ENCODE measurements at regions not wholly inside any gene's neighbourhood (a gene's known extent, or its start where the extent isn't known, plus 50 kb on each side); places are given as distances from the start of the nearest gene placed in this dataset.

DNA sequence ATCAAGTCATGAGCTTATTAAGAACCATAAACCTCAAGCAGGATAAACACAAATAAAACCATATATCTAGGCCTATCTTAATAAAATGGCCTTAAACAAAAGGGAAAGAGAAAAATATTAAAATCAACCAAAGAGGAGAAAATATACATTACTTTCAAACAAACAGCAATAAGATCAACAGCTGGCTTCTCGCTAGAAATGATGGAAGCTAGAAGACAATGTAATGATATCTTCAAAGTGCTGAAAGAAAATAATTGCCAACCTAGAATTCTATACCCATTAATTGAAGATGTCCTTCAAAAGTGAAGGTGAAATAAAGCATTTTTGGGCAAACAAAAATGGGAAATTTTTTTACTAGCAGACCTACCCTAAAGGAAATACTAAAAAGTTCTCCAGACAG, 142.9 kb upstream of the PODXL start:
- TF ChIP-seq, protein P1, sequence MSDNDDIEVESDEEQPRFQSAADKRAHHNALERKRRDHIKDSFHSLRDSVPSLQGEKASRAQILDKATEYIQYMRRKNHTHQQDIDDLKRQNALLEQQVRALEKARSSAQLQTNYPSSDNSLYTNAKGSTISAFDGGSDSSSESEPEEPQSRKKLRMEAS (CRISPR knock-in tag; IDR thresholded peaks at IDR 0.05), result no peak
- TF ChIP-seq, protein P2, sequence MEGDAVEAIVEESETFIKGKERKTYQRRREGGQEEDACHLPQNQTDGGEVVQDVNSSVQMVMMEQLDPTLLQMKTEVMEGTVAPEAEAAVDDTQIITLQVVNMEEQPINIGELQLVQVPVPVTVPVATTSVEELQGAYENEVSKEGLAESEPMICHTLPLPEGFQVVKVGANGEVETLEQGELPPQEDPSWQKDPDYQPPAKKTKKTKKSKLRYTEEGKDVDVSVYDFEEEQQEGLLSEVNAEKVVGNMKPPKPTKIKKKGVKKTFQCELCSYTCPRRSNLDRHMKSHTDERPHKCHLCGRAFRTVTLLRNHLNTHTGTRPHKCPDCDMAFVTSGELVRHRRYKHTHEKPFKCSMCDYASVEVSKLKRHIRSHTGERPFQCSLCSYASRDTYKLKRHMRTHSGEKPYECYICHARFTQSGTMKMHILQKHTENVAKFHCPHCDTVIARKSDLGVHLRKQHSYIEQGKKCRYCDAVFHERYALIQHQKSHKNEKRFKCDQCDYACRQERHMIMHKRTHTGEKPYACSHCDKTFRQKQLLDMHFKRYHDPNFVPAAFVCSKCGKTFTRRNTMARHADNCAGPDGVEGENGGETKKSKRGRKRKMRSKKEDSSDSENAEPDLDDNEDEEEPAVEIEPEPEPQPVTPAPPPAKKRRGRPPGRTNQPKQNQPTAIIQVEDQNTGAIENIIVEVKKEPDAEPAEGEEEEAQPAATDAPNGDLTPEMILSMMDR (IDR thresholded peaks at IDR 0.05), result no peak
- TF ChIP-seq CBFB (CRISPR knock-in tag; IDR thresholded peaks at IDR 0.05; ENCODE audit: low read depth), result no peak
- TF ChIP-seq, protein P3, sequence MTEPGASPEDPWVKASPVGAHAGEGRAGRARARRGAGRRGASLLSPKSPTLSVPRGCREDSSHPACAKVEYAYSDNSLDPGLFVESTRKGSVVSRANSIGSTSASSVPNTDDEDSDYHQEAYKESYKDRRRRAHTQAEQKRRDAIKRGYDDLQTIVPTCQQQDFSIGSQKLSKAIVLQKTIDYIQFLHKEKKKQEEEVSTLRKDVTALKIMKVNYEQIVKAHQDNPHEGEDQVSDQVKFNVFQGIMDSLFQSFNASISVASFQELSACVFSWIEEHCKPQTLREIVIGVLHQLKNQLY (CRISPR knock-in tag; IDR thresholded peaks at IDR 0.05), result no peak
- no peak for TF ChIP-seq ZNF121 (CRISPR knock-in tag; IDR thresholded peaks at IDR 0.05)
- no peak for TF ChIP-seq ELF4 (CRISPR knock-in tag; IDR thresholded peaks at IDR 0.05; ENCODE audit: low read depth)
- TF ChIP-seq NR2C2 (CRISPR knock-in tag; IDR thresholded peaks at IDR 0.05), result no peak
- TF ChIP-seq, protein P4, sequence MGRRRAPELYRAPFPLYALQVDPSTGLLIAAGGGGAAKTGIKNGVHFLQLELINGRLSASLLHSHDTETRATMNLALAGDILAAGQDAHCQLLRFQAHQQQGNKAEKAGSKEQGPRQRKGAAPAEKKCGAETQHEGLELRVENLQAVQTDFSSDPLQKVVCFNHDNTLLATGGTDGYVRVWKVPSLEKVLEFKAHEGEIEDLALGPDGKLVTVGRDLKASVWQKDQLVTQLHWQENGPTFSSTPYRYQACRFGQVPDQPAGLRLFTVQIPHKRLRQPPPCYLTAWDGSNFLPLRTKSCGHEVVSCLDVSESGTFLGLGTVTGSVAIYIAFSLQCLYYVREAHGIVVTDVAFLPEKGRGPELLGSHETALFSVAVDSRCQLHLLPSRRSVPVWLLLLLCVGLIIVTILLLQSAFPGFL (CRISPR knock-in tag; IDR thresholded peaks at IDR 0.05; ENCODE audit: borderline replicate concordance), result no peak
- no peak for TF ChIP-seq MYBL2 (CRISPR knock-in tag; IDR thresholded peaks at IDR 0.05)
- TF ChIP-seq, protein P5, sequence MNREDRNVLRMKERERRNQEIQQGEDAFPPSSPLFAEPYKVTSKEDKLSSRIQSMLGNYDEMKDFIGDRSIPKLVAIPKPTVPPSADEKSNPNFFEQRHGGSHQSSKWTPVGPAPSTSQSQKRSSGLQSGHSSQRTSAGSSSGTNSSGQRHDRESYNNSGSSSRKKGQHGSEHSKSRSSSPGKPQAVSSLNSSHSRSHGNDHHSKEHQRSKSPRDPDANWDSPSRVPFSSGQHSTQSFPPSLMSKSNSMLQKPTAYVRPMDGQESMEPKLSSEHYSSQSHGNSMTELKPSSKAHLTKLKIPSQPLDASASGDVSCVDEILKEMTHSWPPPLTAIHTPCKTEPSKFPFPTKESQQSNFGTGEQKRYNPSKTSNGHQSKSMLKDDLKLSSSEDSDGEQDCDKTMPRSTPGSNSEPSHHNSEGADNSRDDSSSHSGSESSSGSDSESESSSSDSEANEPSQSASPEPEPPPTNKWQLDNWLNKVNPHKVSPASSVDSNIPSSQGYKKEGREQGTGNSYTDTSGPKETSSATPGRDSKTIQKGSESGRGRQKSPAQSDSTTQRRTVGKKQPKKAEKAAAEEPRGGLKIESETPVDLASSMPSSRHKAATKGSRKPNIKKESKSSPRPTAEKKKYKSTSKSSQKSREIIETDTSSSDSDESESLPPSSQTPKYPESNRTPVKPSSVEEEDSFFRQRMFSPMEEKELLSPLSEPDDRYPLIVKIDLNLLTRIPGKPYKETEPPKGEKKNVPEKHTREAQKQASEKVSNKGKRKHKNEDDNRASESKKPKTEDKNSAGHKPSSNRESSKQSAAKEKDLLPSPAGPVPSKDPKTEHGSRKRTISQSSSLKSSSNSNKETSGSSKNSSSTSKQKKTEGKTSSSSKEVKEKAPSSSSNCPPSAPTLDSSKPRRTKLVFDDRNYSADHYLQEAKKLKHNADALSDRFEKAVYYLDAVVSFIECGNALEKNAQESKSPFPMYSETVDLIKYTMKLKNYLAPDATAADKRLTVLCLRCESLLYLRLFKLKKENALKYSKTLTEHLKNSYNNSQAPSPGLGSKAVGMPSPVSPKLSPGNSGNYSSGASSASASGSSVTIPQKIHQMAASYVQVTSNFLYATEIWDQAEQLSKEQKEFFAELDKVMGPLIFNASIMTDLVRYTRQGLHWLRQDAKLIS (CRISPR knock-in tag; IDR thresholded peaks at IDR 0.05; ENCODE audit: borderline replicate concordance), result no peak
- TF ChIP-seq ZNF671 (CRISPR knock-in tag; IDR thresholded peaks at IDR 0.05), result no peak
